Erythroblast (primary cell): ENCODE measurements at regions not wholly inside any gene's neighbourhood (a gene's known extent, or its start where the extent isn't known, plus 50 kb on each side); places are given as distances from the start of the nearest gene placed in this dataset.

Source experiments
- DNase-seq, 2 experiments: peaks; one replicate each; lab custom pipeline; 2025; lab: John Stamatoyannopoulos, UW
- GATA1 ChIP-seq: IDR thresholded peaks from 2 replicates; pipeline ENCODE4 v1.6.1; 2011; ENCODE audit warnings: low read depth, mild to moderate bottlenecking, control low read depth, low read length, moderate library complexity
- POLR2A ChIP-seq: IDR thresholded peaks from 2 replicates; pipeline ENCODE4 v1.6.1; 2011; ENCODE audit warnings: mild to moderate bottlenecking, low read length

- TF ChIP-seq GATA1: no peak
- DNase-seq: no peak
These were observed 955.4 kb upstream of the ADGRB3 start for GRCh38 chr6:67679566-67680296.

- DNase-seq: no peak
- TF ChIP-seq GATA1 (no peak), POLR2A (no peak)
These were observed 958.2 kb upstream of the ADGRB3 start for GRCh38 chr6:67676892-67677291.

- no peak for DNase-seq
- TF ChIP-seq POLR2A (no peak), GATA1 (no peak)
These were observed 967.3 kb upstream of the ADGRB3 start for GRCh38 chr6:67667637-67668422.

- DNase-seq: no peak
- TF ChIP-seq POLR2A (no peak), GATA1 (no peak)
These were observed 968.7 kb upstream of the ADGRB3 start for GRCh38 chr6:67666177-67666964.

- DNase-seq: no peak
- no peak for TF ChIP-seq GATA1
- TF ChIP-seq POLR2A: no peak
These were observed 970.1 kb upstream of the ADGRB3 start for GRCh38 chr6:67664942-67665341.

GRCh38 chr6:67663105-67663895 is 971.8 kb upstream of the ADGRB3 start:
- TF ChIP-seq POLR2A: no peak
- TF ChIP-seq GATA1: no peak
- no peak for DNase-seq

- TF ChIP-seq GATA1 (no peak), POLR2A (no peak)
- no peak for DNase-seq
These were observed 981.5 kb upstream of the ADGRB3 start for GRCh38 chr6:67653561-67653960.

- DNase-seq: no peak
- TF ChIP-seq GATA1 (no peak), POLR2A (no peak)
These were observed 988.5 kb upstream of the ADGRB3 start for GRCh38 chr6:67646550-67646949.

- TF ChIP-seq GATA1 (no peak), POLR2A (no peak)
- no peak for DNase-seq
These were observed 991.8 kb upstream of the ADGRB3 start for GRCh38 chr6:67643281-67643680.

- TF ChIP-seq POLR2A (no peak), GATA1 (no peak)
- no peak for DNase-seq
These were observed 992.5 kb upstream of the ADGRB3 start for GRCh38 chr6:67642582-67642981.

GRCh38 chr6:67640484-67640883 is 994.6 kb upstream of the ADGRB3 start:
- no peak for DNase-seq
- TF ChIP-seq GATA1 (no peak), POLR2A (no peak)

- no peak for TF ChIP-seq GATA1
- no peak for TF ChIP-seq POLR2A
- DNase-seq: no peak
These were observed 995.9 kb upstream of the ADGRB3 start for GRCh38 chr6:67639161-67639560.

- no peak for DNase-seq
- TF ChIP-seq POLR2A (no peak), GATA1 (no peak)
These were observed 1000.9 kb upstream of the ADGRB3 start for GRCh38 chr6:67634199-67634598.
